ENCODE measurements at regions not wholly inside any gene's neighbourhood (a gene's known extent, or its start where the extent isn't known, plus 50 kb on each side); places are given as distances from the start of the nearest gene placed in this dataset.

DNA sequence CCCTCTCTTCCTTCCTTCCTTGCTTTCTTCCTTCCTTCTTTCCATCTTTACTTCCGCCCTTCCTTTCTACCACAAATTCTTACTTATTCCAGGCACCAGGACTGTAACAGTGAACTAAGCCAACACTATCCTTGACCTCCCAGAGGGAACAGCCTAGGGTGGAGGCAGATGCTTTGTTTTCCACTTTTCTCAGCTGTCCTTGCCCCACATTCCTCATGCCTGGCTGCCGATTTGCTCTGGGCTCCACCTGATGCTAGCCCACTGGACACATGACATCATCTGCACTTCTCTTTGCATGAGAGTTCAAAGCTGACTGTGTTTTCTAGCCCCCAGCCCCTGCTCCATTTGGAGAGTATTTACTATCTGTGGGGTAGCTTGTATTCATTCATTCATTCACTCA is 283.0 kb downstream of the MAF start:
- TF ChIP-seq, protein P1, sequence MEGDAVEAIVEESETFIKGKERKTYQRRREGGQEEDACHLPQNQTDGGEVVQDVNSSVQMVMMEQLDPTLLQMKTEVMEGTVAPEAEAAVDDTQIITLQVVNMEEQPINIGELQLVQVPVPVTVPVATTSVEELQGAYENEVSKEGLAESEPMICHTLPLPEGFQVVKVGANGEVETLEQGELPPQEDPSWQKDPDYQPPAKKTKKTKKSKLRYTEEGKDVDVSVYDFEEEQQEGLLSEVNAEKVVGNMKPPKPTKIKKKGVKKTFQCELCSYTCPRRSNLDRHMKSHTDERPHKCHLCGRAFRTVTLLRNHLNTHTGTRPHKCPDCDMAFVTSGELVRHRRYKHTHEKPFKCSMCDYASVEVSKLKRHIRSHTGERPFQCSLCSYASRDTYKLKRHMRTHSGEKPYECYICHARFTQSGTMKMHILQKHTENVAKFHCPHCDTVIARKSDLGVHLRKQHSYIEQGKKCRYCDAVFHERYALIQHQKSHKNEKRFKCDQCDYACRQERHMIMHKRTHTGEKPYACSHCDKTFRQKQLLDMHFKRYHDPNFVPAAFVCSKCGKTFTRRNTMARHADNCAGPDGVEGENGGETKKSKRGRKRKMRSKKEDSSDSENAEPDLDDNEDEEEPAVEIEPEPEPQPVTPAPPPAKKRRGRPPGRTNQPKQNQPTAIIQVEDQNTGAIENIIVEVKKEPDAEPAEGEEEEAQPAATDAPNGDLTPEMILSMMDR (IDR thresholded peaks at IDR 0.05) = no peak
- no peak for TF ChIP-seq POLR2A (IDR thresholded peaks at IDR 0.05)

Data from body of pancreas (tissue), 4 donors.